ENCODE measurements at regions not wholly inside any gene's neighbourhood (a gene's known extent, or its start where the extent isn't known, plus 50 kb on each side); places are given as distances from the start of the nearest gene placed in this dataset.

DNA sequence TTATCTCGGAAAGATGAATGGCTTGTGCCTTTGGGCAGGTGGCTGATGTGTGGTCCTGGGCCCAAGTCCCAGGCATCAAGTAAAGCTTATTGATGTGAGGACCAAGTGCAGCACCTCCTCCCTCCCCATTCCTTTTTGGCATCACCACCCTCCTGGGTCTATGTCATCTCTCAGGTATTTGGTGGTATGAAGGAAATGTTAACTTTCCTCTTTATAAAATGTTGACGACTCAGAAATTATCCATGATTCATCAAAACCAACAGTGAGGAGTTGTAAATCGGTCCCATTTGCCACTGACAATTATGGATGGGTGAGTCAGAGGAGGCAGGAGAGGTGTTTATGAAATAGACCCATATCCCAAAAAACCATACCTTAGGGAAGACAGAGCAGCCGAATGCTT, 229.4 kb upstream of the GATB start:
- Histone ChIP-seq H3K27ac (no peak overlapping the region), H3K4me1 (no peaks in the 10 kb centered on the region), H3K36me3 (no peaks in the 10 kb centered on the region), H3K27me3 (no peaks in the 10 kb centered on the region), H3K4me3 (no peak overlapping the region), H3K9me3 (no peaks in the 10 kb centered on the region)
- no peak for DNase-seq (ENCODE audit: extremely low spot score in 2 of 2)
- intact Hi-C loops (cut with DNase I), result no loop called here
- no peak for TF ChIP-seq POLR2A (IDR thresholded peaks at IDR 0.05)

DNA sequence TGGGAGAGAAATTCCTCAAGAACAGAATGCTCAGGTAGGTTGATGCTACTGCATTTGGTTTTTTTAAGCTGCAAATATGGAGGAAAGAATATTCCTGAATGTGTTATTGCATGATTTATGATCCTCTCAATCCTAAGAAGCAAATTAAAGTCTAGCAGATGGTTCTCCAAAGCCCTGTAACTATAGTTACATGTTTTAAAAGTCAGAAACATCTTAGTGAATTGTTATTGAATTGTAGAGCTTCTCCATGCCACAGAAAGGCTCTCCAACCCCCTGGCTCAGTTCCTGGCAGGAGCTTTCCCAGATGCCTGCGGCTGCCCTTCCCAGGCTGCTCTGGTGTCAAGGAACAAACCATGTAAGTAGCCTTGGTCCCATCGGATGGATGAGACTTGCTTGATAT, 227.8 kb upstream of the GATB start:
- H3K27me3 ChIP-seq, result no peaks in the 10 kb centered on the region
- H3K4me3 ChIP-seq, result no peak overlapping the region

DNA sequence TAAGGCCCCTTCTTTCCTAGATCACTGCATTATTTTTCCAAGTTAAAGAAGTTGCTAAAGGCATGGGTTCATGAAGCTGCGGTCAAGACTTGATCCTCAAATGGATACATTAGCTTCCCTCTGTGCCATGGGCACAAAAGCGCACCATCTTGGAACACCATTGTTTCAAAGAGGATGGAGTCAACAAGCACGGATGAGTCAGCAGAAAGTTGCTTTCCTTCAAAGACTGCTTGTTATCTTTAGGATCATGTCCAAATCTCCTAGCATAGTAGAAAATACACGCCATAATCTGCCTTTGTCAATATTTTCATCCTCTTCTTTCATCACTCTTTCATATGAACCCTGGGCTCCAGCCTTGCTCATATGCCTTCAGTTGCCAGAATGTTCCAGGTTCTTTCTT, 226.8 kb upstream of the GATB start:
- Histone ChIP-seq H3K36me3 (no peaks in the 10 kb centered on the region), H3K27me3 (no peaks in the 10 kb centered on the region), H3K4me3 (no peak overlapping the region), H3K4me1 (no peaks in the 10 kb centered on the region), H3K9me3 (no peaks in the 10 kb centered on the region), H3K27ac (no peak overlapping the region)
- no peak for DNase-seq (ENCODE audit: extremely low spot score in 2 of 2)
- intact Hi-C loops (cut with DNase I), result no loop called here
- TF ChIP-seq, protein P1, sequence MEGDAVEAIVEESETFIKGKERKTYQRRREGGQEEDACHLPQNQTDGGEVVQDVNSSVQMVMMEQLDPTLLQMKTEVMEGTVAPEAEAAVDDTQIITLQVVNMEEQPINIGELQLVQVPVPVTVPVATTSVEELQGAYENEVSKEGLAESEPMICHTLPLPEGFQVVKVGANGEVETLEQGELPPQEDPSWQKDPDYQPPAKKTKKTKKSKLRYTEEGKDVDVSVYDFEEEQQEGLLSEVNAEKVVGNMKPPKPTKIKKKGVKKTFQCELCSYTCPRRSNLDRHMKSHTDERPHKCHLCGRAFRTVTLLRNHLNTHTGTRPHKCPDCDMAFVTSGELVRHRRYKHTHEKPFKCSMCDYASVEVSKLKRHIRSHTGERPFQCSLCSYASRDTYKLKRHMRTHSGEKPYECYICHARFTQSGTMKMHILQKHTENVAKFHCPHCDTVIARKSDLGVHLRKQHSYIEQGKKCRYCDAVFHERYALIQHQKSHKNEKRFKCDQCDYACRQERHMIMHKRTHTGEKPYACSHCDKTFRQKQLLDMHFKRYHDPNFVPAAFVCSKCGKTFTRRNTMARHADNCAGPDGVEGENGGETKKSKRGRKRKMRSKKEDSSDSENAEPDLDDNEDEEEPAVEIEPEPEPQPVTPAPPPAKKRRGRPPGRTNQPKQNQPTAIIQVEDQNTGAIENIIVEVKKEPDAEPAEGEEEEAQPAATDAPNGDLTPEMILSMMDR (IDR thresholded peaks at IDR 0.05), result no peak
- no peak for TF ChIP-seq POLR2AphosphoS5 (IDR thresholded peaks at IDR 0.05; ENCODE audit: insufficient read depth in 1 of 2, low read depth in 1 of 2)
- TF ChIP-seq POLR2A (IDR thresholded peaks at IDR 0.05), result no peak

More for the DNA sequence above, 227.8 kb upstream of the GATB start:
- Histone ChIP-seq H3K36me3 (no peaks in the 10 kb centered on the region), H3K9me3 (no peaks in the 10 kb centered on the region), H3K27ac (no peak overlapping the region), H3K4me1 (no peaks in the 10 kb centered on the region)
- intact Hi-C loops (cut with DNase I), result no loop called here
- TF ChIP-seq POLR2AphosphoS5 (IDR thresholded peaks at IDR 0.05; ENCODE audit: insufficient read depth in 1 of 2, low read depth in 1 of 2), result no peak
- TF ChIP-seq, protein P1 (IDR thresholded peaks at IDR 0.05), result no peak
- TF ChIP-seq POLR2A (IDR thresholded peaks at IDR 0.05), result no peak
- DNase-seq (ENCODE audit: extremely low spot score in 2 of 2), result no peak

DNA sequence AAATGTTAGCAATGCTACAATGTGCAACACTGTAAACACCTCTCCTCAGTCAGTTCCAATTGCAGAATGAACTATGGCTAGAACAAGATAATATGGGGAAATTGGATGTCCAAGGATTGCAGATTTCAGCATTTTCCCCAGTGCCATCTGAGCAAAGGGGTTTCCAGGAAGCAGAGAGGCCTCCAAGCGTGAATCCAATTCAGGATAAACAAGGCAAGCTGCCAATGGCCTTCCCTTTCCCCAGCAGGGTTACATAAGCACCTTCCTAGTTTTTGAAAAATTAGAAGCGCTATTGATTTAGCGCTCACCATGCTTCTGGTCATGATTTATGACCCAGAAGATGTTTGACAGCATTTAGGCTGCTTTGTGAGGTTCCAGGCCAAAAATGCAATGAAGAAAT, 223.0 kb upstream of the GATB start:
- H3K36me3 ChIP-seq, result no peaks in the 10 kb centered on the region
- no peaks in the 10 kb centered on the region for H3K4me1 ChIP-seq
- no peak overlapping the region for H3K27ac ChIP-seq
- H3K27me3 ChIP-seq, result no peaks in the 10 kb centered on the region
- H3K9me3 ChIP-seq, result no peaks in the 10 kb centered on the region
- TF ChIP-seq, protein P1 (IDR thresholded peaks at IDR 0.05), result no peak
- TF ChIP-seq POLR2AphosphoS5 (IDR thresholded peaks at IDR 0.05; ENCODE audit: insufficient read depth in 1 of 2, low read depth in 1 of 2), result no peak
- TF ChIP-seq POLR2A (IDR thresholded peaks at IDR 0.05), result no peak
- no peak overlapping the region for H3K4me3 ChIP-seq
- intact Hi-C loops (cut with DNase I), result no loop called here
- no peak for DNase-seq (ENCODE audit: extremely low spot score in 2 of 2)

DNA sequence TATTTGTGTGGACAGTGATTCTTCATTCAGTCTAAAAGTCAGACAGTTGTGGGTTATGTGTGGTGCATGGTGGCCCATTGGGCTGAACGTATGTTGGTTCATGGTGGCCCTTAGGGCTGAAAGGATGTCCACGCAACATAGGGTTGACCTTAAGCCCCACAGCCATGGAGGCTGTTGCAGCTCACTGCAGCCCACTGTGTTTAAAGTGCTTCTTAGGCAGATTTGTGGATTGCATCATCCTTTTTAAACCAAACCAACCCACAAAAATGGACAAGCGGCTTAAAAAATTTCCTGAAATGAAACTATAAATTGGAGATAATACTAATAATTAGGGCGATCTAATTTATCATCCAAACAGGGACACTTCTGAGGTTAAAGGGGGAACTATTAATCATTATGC, 219.0 kb upstream of the GATB start:
- intact Hi-C loops (cut with DNase I), result no loop called here
- Histone ChIP-seq H3K4me1 (no peaks in the 10 kb centered on the region), H3K36me3 (no peaks in the 10 kb centered on the region), H3K4me3 (no peak overlapping the region), H3K9me3 (no peaks in the 10 kb centered on the region), H3K27me3 (no peaks in the 10 kb centered on the region), H3K27ac (no peak overlapping the region)
- no peak for DNase-seq (ENCODE audit: extremely low spot score in 2 of 2)
- TF ChIP-seq POLR2A (IDR thresholded peaks at IDR 0.05) (no peak), POLR2AphosphoS5 (IDR thresholded peaks at IDR 0.05; ENCODE audit: insufficient read depth in 1 of 2, low read depth in 1 of 2) (no peak)
- TF ChIP-seq, protein P1 (IDR thresholded peaks at IDR 0.05), result no peak

DNA sequence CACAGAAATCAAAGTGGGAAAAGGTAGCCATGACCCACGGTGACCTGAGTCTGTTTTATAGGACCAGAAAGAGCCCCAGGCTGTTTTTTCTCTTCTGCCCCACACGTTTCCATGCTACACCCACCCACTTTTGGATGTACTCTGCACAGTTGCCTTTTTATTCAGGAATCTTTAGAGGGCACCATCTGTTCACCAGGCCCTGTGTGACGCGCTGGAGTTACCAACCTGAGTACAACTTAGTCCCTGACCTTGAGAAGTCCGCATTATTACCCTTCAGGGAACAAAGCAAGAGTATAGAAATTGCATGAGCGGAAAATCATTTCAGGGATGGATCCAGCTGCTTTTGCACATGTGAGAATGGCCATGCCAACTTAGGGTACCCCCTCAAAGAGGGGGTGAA, 207.8 kb upstream of the GATB start:
- TF ChIP-seq, protein P1 (IDR thresholded peaks at IDR 0.05), result no peak
- no peak for TF ChIP-seq POLR2AphosphoS5 (IDR thresholded peaks at IDR 0.05; ENCODE audit: insufficient read depth in 1 of 2, low read depth in 1 of 2)
- TF ChIP-seq POLR2A (IDR thresholded peaks at IDR 0.05), result no peak
- Histone ChIP-seq H3K27me3 (no peaks in the 10 kb centered on the region), H3K9me3 (no peaks in the 10 kb centered on the region), H3K4me1 (no peaks in the 10 kb centered on the region), H3K36me3 (no peaks in the 10 kb centered on the region), H3K4me3 (no peak overlapping the region), H3K27ac (no peak overlapping the region)
- intact Hi-C loops (cut with DNase I), result no loop called here
- DNase-seq (ENCODE audit: extremely low spot score in 2 of 2), result no peak

Measured in vagina (tissue), 2 donors.